Ovary (tissue), 3 donors: ENCODE measurements at regions not wholly inside any gene's neighbourhood (a gene's known extent, or its start where the extent isn't known, plus 50 kb on each side); places are given as distances from the start of the nearest gene placed in this dataset.

Source experiments
- CTCF ChIP-seq, 3 donors: fragments of 450-650 bp in 2 of 3; fragments of 200-600 bp in 1 of 3; IDR thresholded peaks; one replicate each; pipeline versions ENCODE4 v1.5.1 to v1.8.0; 2016 to 2022; ENCODE audit warnings: antibody characterized with exemption in 3 of 3, mild to moderate bottlenecking in 1 of 3
- POLR2A ChIP-seq: fragments of 450-650 bp; IDR thresholded peaks from one replicate; pipeline ENCODE4 v1.6.1; 2017; ENCODE audit warnings: antibody characterized with exemption, mild to moderate bottlenecking, moderate library complexity
- donor health status: DM: no; HTN: no; CAD: no.

DNA sequence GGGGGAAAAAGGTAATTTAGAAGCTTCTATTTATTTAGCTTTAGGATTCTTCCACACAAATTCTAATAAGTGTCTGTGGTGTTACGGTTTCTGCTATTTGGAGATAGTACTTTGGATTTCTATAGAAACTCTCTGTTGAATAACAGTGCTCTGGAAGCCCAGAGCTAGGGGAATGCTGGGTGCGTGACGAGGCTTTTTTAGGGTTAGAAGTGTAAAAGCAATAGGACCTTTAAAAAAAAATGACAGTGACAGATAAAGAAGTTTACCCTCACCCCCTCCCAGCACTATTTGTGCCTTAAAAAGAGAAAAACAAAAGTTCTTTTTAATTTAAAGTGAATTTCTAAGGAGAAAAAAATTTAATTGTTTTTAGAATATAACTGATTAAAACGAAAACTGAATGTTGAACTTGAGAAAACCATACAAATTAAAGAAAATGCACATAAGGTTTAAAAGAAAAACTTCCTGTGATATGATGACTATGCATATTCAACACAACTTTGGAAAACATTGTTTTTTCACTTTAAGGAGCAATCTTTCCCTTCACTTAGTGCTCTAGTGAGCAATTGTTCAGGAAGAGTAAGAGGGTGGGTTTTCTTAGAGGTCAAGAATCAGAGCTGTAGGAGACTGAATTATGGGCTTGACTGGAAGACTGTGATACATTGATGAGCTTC lies 89.6 kb upstream of the RIPOR2 start:
- TF ChIP-seq POLR2A: no peak
- no peak for TF ChIP-seq CTCF (IDR thresholded peaks at IDR 0.05)
